ENCODE measurements at regions not wholly inside any gene's neighbourhood (a gene's known extent, or its start where the extent isn't known, plus 50 kb on each side); places are given as distances from the start of the nearest gene placed in this dataset.

DNA sequence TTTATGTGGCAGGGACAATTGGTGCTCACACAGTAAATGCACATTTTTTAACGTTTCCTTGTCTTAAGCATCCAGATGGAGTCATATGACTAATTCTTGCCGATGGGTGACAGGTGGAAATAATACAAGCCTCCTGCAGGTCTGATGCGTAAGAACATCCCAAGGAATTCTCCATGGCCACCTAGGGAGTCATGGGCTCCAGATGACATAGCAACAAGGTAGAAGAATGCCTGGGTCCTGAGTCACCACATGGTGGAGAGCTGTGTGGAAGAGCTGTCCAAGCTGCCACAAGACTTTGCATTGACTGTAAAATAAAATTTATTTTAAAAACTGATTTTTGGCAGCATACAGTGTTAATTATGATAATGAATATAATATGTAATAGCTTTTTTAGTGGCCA, 77.0 kb upstream of the MAP3K7 start:
- H3K9me3 ChIP-seq, result no peaks in the 10 kb centered on the region
- ATAC-seq (no peak), FAIRE-seq (no peak), DNase-seq (no peak)
- WGBS, 2 donors, result 82 to 86% methylated on average over 3 of the region's 3 CpGs
- H3K4me3 ChIP-seq, result no peak overlapping the region
- no peak overlapping the region for H3K27ac ChIP-seq
- no peaks in the 10 kb centered on the region for H3K4me1 ChIP-seq
- no peaks in the 10 kb centered on the region for H3K36me3 ChIP-seq
- TF ChIP-seq, protein P1, sequence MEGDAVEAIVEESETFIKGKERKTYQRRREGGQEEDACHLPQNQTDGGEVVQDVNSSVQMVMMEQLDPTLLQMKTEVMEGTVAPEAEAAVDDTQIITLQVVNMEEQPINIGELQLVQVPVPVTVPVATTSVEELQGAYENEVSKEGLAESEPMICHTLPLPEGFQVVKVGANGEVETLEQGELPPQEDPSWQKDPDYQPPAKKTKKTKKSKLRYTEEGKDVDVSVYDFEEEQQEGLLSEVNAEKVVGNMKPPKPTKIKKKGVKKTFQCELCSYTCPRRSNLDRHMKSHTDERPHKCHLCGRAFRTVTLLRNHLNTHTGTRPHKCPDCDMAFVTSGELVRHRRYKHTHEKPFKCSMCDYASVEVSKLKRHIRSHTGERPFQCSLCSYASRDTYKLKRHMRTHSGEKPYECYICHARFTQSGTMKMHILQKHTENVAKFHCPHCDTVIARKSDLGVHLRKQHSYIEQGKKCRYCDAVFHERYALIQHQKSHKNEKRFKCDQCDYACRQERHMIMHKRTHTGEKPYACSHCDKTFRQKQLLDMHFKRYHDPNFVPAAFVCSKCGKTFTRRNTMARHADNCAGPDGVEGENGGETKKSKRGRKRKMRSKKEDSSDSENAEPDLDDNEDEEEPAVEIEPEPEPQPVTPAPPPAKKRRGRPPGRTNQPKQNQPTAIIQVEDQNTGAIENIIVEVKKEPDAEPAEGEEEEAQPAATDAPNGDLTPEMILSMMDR (IDR thresholded peaks at IDR 0.05), result no peak
- H3K27me3 ChIP-seq, result no peaks in the 10 kb centered on the region
- intact Hi-C loops (cut with DNase I), result no loop called here

GRCh38 chr6:90663106-90663505, 76.2 kb upstream of the MAP3K7 start:
- FAIRE-seq, result no peak

DNA sequence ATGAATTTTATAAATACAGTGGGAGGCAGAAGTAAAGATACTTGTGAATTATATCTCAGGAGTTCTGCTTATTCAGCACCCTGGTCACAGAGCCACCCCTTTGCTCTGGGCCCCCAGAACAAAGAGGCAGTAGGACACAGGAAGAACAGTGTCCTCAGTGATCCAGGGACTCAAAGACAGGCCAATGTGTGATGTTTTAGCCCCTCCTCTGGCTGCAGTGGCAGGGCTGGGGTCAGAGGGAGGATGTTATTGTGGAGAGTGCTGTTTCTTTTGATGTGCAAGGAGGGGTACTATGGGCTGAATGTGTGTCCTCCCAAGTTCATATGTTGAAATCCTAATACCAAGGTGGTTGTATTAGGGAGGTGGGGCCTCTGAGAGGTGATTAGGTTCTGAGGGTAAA, 74.1 kb upstream of the MAP3K7 start:
- Histone ChIP-seq H3K27me3 (peaks cover 0 to 6% (median 0%) of the 10 kb centered on the region in 4 donors), H3K4me1 (no peaks in the 10 kb centered on the region), H3K36me3 (no peaks in the 10 kb centered on the region), H3K4me3 (no peak overlapping the region), H3K9me3 (no peaks in the 10 kb centered on the region), H3K27ac (no peak overlapping the region)
- intact Hi-C loops (cut with DNase I), result no loop called here
- FAIRE-seq (no peak), DNase-seq (no peak), ATAC-seq (no peak)
- TF ChIP-seq, protein P1 (IDR thresholded peaks at IDR 0.05), result no peak

More at GRCh38 chr6:90663106-90663505, 76.2 kb upstream of the MAP3K7 start:
- no peaks in the 10 kb centered on the region for H3K9me3 ChIP-seq
- no peak overlapping the region for H3K4me3 ChIP-seq
- ATAC-seq, result no peak
- TF ChIP-seq, protein P1 (IDR thresholded peaks at IDR 0.05), result no peak
- DNase-seq, result no peak
- H3K4me1 ChIP-seq, result no peaks in the 10 kb centered on the region
- peaks cover 0 to 2% (median 0%) of the 10 kb centered on the region in 4 donors for H3K27me3 ChIP-seq
- no peak overlapping the region for H3K27ac ChIP-seq
- 48 to 49% methylated on average over 2 of the region's 2 CpGs for WGBS, 2 donors
- no peaks in the 10 kb centered on the region for H3K36me3 ChIP-seq
- intact Hi-C loops (cut with DNase I), result no loop called here

DNA sequence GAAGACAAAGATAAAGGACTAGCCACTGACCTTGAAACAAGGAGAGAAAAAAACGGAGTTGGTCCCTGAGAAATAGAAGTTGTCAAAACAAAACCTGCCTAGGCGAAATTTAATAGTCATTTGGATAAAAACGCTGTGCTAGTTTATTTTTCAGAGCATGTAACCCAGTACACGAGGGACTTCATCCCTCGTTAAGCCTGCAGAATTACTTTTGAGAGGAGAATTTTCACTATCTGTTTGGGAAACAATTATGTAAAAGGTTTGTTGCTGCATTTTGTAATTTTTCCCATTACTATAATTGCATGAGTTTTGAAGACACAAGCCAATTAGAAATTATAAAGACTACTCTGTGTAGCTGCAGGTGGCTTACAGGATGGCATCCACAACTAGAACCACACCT, 71.6 kb upstream of the MAP3K7 start:
- ATAC-seq, result no peak
- 49 to 57% methylated on average over 5 of the region's 5 CpGs for WGBS, 2 donors
- Histone ChIP-seq H3K4me3 (no peak overlapping the region), H3K4me1 (no peaks in the 10 kb centered on the region), H3K27ac (no peak overlapping the region), H3K9me3 (no peaks in the 10 kb centered on the region), H3K27me3 (peaks cover 0 to 6% (median 0%) of the 10 kb centered on the region in 4 donors), H3K36me3 (no peaks in the 10 kb centered on the region)
- intact Hi-C loops (cut with DNase I), result no loop called here
- TF ChIP-seq, protein P1 (IDR thresholded peaks at IDR 0.05), result no peak
- no peak for FAIRE-seq
- DNase-seq, result no peak

DNA sequence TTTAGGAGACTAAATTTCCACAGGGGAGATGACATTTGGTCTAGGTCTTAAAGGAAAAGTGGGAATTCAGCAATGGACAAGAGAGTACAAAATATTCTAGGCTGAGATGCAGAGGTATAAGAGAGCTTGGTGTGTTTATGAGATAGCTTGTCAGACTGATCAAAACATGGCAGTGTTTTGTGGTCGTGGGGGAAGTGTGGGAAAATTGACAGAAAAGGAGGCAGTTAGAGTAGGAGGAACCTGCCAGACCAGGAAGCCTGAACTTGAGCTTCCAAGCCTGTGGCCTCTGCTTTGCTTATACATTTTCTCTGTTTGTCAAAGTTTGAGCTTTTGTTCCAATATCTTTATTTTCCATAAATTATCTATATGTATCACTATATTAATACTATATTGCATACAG, 69.5 kb upstream of the MAP3K7 start:
- no peak for FAIRE-seq
- 9 to 10% methylated on average over 1 of the region's 1 CpG for WGBS, 2 donors

More for the DNA sequence above, 69.5 kb upstream of the MAP3K7 start:
- no peaks in the 10 kb centered on the region for H3K4me1 ChIP-seq
- TF ChIP-seq, protein P1 (IDR thresholded peaks at IDR 0.05), result no peak
- H3K9me3 ChIP-seq, result no peaks in the 10 kb centered on the region
- H3K27ac ChIP-seq, result no peak overlapping the region
- ATAC-seq (no peak), DNase-seq (no peak)
- intact Hi-C loops (cut with DNase I), result no loop called here
- peaks cover 0 to 6% (median 0%) of the 10 kb centered on the region in 4 donors for H3K27me3 ChIP-seq
- no peak overlapping the region for H3K4me3 ChIP-seq
- H3K36me3 ChIP-seq, result no peaks in the 10 kb centered on the region
